Activated T-cell treated with anti-CD3 and anti-CD28 coated beads for 48 hours (primary cell): ENCODE measurements at regions not wholly inside any gene's neighbourhood (a gene's known extent, or its start where the extent isn't known, plus 50 kb on each side); places are given as distances from the start of the nearest gene placed in this dataset.

ENCODE experiments used
- DNase-seq: peaks from one replicate; pipeline ENCODE4 v3.0.0-alpha.2; 2020; ENCODE audit warnings: low read depth

GRCh38 chr14:98835051-98835824, 436.8 kb downstream of the BCL11B start:
- DNase-seq: no peak

- DNase-seq: no peak
Observed at GRCh38 chr14:98835825-98836100, 436.2 kb downstream of the BCL11B start.

- DNase-seq: no peak
Observed at GRCh38 chr14:98840091-98840490, 431.9 kb downstream of the BCL11B start.

- DNase-seq: no peak
Observed at GRCh38 chr14:98840511-98840910, 431.5 kb downstream of the BCL11B start.

- DNase-seq: no peak
Observed at GRCh38 chr14:98844456-98844855, 427.5 kb downstream of the BCL11B start.

GRCh38 chr14:98847521-98848468, 424.2 kb downstream of the BCL11B start:
- DNase-seq: no peak

GRCh38 chr14:98853063-98853729, 418.8 kb downstream of the BCL11B start:
- DNase-seq: no peak

- no peak for DNase-seq
Observed at GRCh38 chr14:98855926-98856715, 415.9 kb downstream of the BCL11B start.

GRCh38 chr14:98858158-98858557, 413.8 kb downstream of the BCL11B start:
- no peak for DNase-seq

GRCh38 chr14:98858561-98858960, 413.4 kb downstream of the BCL11B start:
- no peak for DNase-seq

GRCh38 chr14:98859301-98859700, 412.7 kb downstream of the BCL11B start:
- DNase-seq: no peak

- DNase-seq: no peak
Observed at GRCh38 chr14:98864211-98864610, 407.8 kb downstream of the BCL11B start.

GRCh38 chr14:98867146-98867545, 404.9 kb downstream of the BCL11B start:
- DNase-seq: no peak

GRCh38 chr14:98867726-98868125, 404.3 kb downstream of the BCL11B start:
- no peak for DNase-seq

GRCh38 chr14:98868866-98869265, 403.1 kb downstream of the BCL11B start:
- no peak for DNase-seq

- DNase-seq: no peak
Observed at GRCh38 chr14:98871796-98872195, 400.2 kb downstream of the BCL11B start.

GRCh38 chr14:98877065-98877464, 394.9 kb downstream of the BCL11B start:
- DNase-seq: no peak

GRCh38 chr14:98878282-98878681, 393.7 kb downstream of the BCL11B start:
- no peak for DNase-seq

GRCh38 chr14:98886982-98887381, 385.0 kb downstream of the BCL11B start:
- no peak for DNase-seq

GRCh38 chr14:98888281-98888680, 383.7 kb downstream of the BCL11B start:
- DNase-seq: no peak

GRCh38 chr14:98888927-98889835, 382.8 kb downstream of the BCL11B start:
- no peak for DNase-seq
